Small intestine (tissue), 7 donors: ENCODE measurements at regions not wholly inside any gene's neighbourhood (a gene's known extent, or its start where the extent isn't known, plus 50 kb on each side); places are given as distances from the start of the nearest gene placed in this dataset.

ENCODE experiments used
- DNase-seq, 2 donors: peaks; one replicate each; pipeline versions ENCODE4 v3.0.0 to v3.0.0-alpha.2; 2013
- FAIRE-seq: peaks from 2 replicates; lab custom pipeline; 2012; peaks lifted over from hg19 to GRCh38; lab: Jason Lieb, UNC
- H3K27ac ChIP-seq, 3 donors: one replicate each; pipeline ENCODE4 v1.5.1; 2013; ENCODE audit warnings: low read length in 2 of 3, mild to moderate bottlenecking in 2 of 3, control low read depth in 1 of 3, inconsistent platforms in 1 of 3, low read depth in 1 of 3, moderate library complexity in 1 of 3
- H3K27me3 ChIP-seq, 3 donors: one replicate each; pipeline ENCODE4 v1.6.1; 2013; ENCODE audit warnings: low read length in 3 of 3, inconsistent platforms in 1 of 3; ENCODE audit not compliant: control insufficient read depth in 3 of 3, insufficient read depth in 3 of 3
- H3K36me3 ChIP-seq, 3 donors: one replicate each; pipeline ENCODE4 v1.6.1; 2013; ENCODE audit warnings: low read length in 3 of 3, inconsistent platforms in 1 of 3, low read depth in 1 of 3, mild to moderate bottlenecking in 1 of 3, moderate library complexity in 1 of 3; ENCODE audit not compliant: control insufficient read depth in 3 of 3, insufficient read depth in 2 of 3
- H3K4me1 ChIP-seq, 3 donors: one replicate each; pipeline ENCODE4 v1.6.1; 2013; ENCODE audit warnings: low read length in 2 of 3, inconsistent platforms in 1 of 3, low read depth in 1 of 3, mild to moderate bottlenecking in 1 of 3, moderate library complexity in 1 of 3; ENCODE audit not compliant: control insufficient read depth in 3 of 3, insufficient read depth in 2 of 3
- H3K4me3 ChIP-seq, 3 donors: one replicate each; pipeline ENCODE4 v1.5.1; 2013; ENCODE audit warnings: low read length in 3 of 3, control low read depth in 1 of 3, inconsistent platforms in 1 of 3, low read depth in 1 of 3, mild to moderate bottlenecking in 1 of 3, moderate library complexity in 1 of 3
- H3K9me3 ChIP-seq, 2 donors: one replicate each; pipeline ENCODE4 v1.6.1; 2013; ENCODE audit warnings: low read depth in 1 of 2, low read length in 1 of 2; ENCODE audit not compliant: control insufficient read depth in 2 of 2, insufficient read depth in 1 of 2
- WGBS, 3 donors: extraction: QIAGEN DNeasy Blood & Tissue Kit; methylation state at CpG; one replicate each; pipeline ENCODE4 v1.1.7; 2013; 5-methylcytosine and 5-hydroxymethylcytosine counted together
- donor health status: healthy with polysubstance abuse.
- donor health status: control.
- donor health status: control.
- donor health status: Bipolar disorder and iron deficiency.
- donor health status: healthy.

DNA sequence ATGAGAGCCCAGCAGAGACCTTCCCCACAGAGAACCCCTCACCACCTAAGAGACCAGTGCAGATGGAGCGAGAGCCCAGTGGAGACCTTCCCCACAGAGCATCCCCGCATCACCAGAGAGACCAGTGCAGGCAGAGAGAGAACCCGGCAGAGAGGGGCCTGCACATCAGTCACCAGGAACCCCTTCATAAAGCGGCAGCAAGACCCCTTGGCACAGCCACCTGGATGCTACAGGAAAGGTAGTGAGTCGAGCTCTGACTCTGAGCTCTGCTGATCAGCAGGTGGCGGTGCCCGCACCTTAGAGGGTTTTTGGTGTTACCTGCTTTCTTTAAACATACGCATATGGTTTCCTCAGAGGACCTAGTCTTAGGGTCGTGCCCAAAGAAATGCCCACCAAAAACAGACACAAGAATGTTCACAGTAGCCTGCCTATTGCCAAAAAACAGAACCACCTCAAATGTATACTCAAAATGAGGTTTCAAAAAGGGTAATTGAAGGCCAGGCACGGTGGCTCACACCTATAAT is 678.7 kb downstream of the BRD1 start:
- Histone ChIP-seq H3K9me3 (no peaks in the 10 kb centered on the region), H3K4me3 (no peak overlapping the region), H3K27ac (no peak overlapping the region), H3K36me3 (no peaks in the 10 kb centered on the region), H3K4me1 (peaks cover 0 to 24% (median 0%) of the 10 kb centered on the region in 3 donors), H3K27me3 (no peaks in the 10 kb centered on the region)
- DNase-seq = no peak
- 69 to 74% (median 74%) methylated on average over 10 of the region's 10 CpGs for WGBS, 3 donors
- FAIRE-seq = no peak

- Histone ChIP-seq H3K27me3 (peaks cover 0 to 3% (median 0%) of the 10 kb centered on the region in 3 donors), H3K9me3 (no peaks in the 10 kb centered on the region), H3K27ac (no peak overlapping the region), H3K4me3 (no peak overlapping the region), H3K4me1 (peaks cover 0 to 15% (median 0%) of the 10 kb centered on the region in 3 donors), H3K36me3 (no peaks in the 10 kb centered on the region)
- DNase-seq (no peak), FAIRE-seq (no peak)
- WGBS, 3 donors = 78 to 81% (median 80%) methylated on average over 15 of the region's 15 CpGs
Observed at GRCh38 chr22:49147617-49148175, 680.0 kb downstream of the BRD1 start.

DNA sequence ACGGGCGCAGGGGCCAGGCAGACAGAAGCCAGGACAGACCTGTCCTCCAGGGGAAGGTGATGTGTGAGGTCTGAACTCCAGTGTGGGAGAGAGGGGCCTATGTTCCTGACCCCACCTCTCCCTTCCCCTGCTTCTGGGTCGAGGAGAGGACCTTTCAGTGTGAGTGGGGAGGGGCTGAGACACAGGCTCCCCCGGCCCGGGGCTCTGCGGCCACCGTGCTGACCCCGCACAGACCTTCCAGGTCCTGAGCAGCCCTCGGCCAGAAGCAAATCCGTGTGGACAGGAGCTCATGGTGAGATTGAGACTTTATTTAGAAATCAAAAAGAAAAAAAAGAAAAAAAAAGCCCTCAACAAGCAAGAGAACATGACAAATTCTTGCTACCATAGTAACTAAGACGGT is 680.5 kb downstream of the BRD1 start:
- no peak overlapping the region for H3K4me3 ChIP-seq
- peaks cover 0 to 10% (median 0%) of the 10 kb centered on the region in 3 donors for H3K4me1 ChIP-seq
- peaks cover 0 to 3% (median 0%) of the 10 kb centered on the region in 3 donors for H3K27me3 ChIP-seq
- H3K36me3 ChIP-seq = no peaks in the 10 kb centered on the region
- no peaks in the 10 kb centered on the region for H3K9me3 ChIP-seq
- FAIRE-seq (no peak), DNase-seq (no peak)
- no peak overlapping the region for H3K27ac ChIP-seq
- WGBS, 3 donors = 64 to 76% (median 69%) methylated on average over 11 of the region's 11 CpGs

GRCh38 chr22:49146511-49146910 is 681.2 kb downstream of the BRD1 start:
- no peak overlapping the region for H3K27ac ChIP-seq
- no peaks in the 10 kb centered on the region for H3K9me3 ChIP-seq
- peaks cover 0 to 4% (median 0%) of the 10 kb centered on the region in 3 donors for H3K4me1 ChIP-seq
- H3K27me3 ChIP-seq = peaks cover 0 to 3% (median 0%) of the 10 kb centered on the region in 3 donors
- H3K4me3 ChIP-seq = no peak overlapping the region
- no peak for FAIRE-seq
- no peak for DNase-seq
- WGBS, 3 donors = 70 to 86% (median 71%) methylated on average over 6 of the region's 6 CpGs
- H3K36me3 ChIP-seq = no peaks in the 10 kb centered on the region

DNA sequence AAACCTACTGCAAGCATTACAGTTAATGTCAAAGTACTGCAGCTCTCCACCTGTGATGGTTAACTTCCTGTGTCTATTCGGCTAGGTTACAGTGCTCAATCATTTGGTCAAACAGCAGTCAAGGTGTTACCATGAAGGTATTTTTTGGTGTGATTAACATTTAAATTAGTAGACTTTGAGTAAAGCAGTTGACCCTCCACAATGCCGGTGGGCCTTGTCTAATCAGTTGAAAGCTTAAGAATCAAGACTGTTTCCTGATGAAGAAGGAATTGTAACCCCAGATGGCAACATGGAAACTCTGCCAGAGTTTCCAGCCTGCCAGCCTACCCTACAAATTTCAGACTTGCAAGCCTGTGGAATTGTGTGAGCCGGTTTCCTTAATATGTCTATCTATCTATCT is 683.9 kb downstream of the BRD1 start:
- H3K27me3 ChIP-seq = peaks cover 0 to 4% (median 0%) of the 10 kb centered on the region in 3 donors
- H3K4me3 ChIP-seq = no peak overlapping the region
- no peak overlapping the region for H3K27ac ChIP-seq
- no peaks in the 10 kb centered on the region for H3K9me3 ChIP-seq
- H3K36me3 ChIP-seq = no peaks in the 10 kb centered on the region
- 91 to 96% (median 92%) methylated on average over 3 of the region's 3 CpGs for WGBS, 3 donors
- no peaks in the 10 kb centered on the region for H3K4me1 ChIP-seq
- no peak for FAIRE-seq
- no peak for DNase-seq

GRCh38 chr22:49142891-49143290 is 684.8 kb downstream of the BRD1 start:
- Histone ChIP-seq H3K9me3 (no peaks in the 10 kb centered on the region), H3K27ac (no peak overlapping the region), H3K4me1 (no peaks in the 10 kb centered on the region), H3K4me3 (no peak overlapping the region), H3K36me3 (no peaks in the 10 kb centered on the region), H3K27me3 (peaks cover 0 to 4% (median 0%) of the 10 kb centered on the region in 3 donors)
- FAIRE-seq (no peak), DNase-seq (no peak)
- 83 to 91% (median 90%) methylated on average over 9 of the region's 9 CpGs for WGBS, 3 donors

GRCh38 chr22:49142296-49142695 is 685.4 kb downstream of the BRD1 start:
- no peak overlapping the region for H3K27ac ChIP-seq
- no peak overlapping the region for H3K4me3 ChIP-seq
- DNase-seq (no peak), FAIRE-seq (no peak)
- 88 to 91% (median 90%) methylated on average over 15 of the region's 15 CpGs for WGBS, 3 donors
- H3K27me3 ChIP-seq = peaks cover 0 to 4% (median 0%) of the 10 kb centered on the region in 3 donors
- no peaks in the 10 kb centered on the region for H3K4me1 ChIP-seq
- H3K9me3 ChIP-seq = no peaks in the 10 kb centered on the region
- H3K36me3 ChIP-seq = no peaks in the 10 kb centered on the region

DNA sequence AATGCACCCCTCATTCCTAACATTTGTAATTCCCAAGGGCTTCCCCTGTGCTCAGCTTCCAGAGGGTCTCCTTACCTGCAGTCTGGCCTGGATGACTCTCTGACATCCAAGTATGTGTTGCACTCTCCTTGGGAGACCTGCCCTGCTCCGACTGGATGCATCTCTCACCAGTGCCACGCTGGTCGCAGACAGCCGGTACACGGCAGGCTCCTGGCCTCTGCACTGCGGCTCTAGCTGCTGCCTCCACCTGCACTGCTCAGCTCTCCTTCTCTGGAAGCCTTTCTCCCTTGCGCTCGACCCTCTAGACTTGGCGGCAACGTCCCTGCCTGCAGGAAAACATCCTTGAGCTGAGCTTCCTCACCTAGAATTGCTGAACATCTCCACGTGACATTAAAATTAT is 685.9 kb downstream of the BRD1 start:
- DNase-seq (no peak), FAIRE-seq (no peak)
- H3K9me3 ChIP-seq = no peaks in the 10 kb centered on the region
- WGBS, 3 donors = 73 to 79% (median 73%) methylated on average over 11 of the region's 11 CpGs
- H3K27me3 ChIP-seq = peaks cover 0 to 4% (median 0%) of the 10 kb centered on the region in 3 donors
- H3K27ac ChIP-seq = no peak overlapping the region
- no peaks in the 10 kb centered on the region for H3K36me3 ChIP-seq
- H3K4me3 ChIP-seq = no peak overlapping the region
- no peaks in the 10 kb centered on the region for H3K4me1 ChIP-seq
